ENCODE measurements at regions not wholly inside any gene's neighbourhood (a gene's known extent, or its start where the extent isn't known, plus 50 kb on each side); places are given as distances from the start of the nearest gene placed in this dataset.

- TF ChIP-seq CTCF (conservative IDR thresholded peaks at IDR 0.05; ENCODE audit: low read depth, low read length) (no peak), POLR2A (IDR thresholded peaks at IDR 0.05; ENCODE audit: low read depth, low read length) (no peak), MXI1 (IDR thresholded peaks at IDR 0.05; ENCODE audit: borderline replicate concordance, low read depth, low read length) (no peak), RFX5 (IDR thresholded peaks at IDR 0.05; ENCODE audit: low read depth, low read length) (no peak), SMC3 (IDR thresholded peaks at IDR 0.05; ENCODE audit: low read depth, low read length) (no peak), RAD21 (IDR thresholded peaks at IDR 0.05; ENCODE audit: low read length) (no peak), NFE2L2 (IDR thresholded peaks at IDR 0.05; ENCODE audit: low read depth, low read length) (no peak), MAZ (IDR thresholded peaks at IDR 0.05; ENCODE audit: borderline replicate concordance, low read depth, low read length) (no peak), CEBPB (IDR thresholded peaks at IDR 0.05; ENCODE audit: low read depth, low read length) (no peak), CHD1 (IDR thresholded peaks at IDR 0.05; ENCODE audit: low read depth, low read length) (no peak), ELK1 (IDR thresholded peaks at IDR 0.05; ENCODE audit: borderline replicate concordance, low read depth, low read length) (no peak), BHLHE40 (IDR thresholded peaks at IDR 0.05; ENCODE audit: low read depth, low read length) (no peak), USF2 (IDR thresholded peaks at IDR 0.05; ENCODE audit: low read depth, low read length) (no peak), MAFK (IDR thresholded peaks at IDR 0.05; ENCODE audit: low read depth, low read length) (no peak)
Observed at GRCh38 chr7:94253686-94254085, 141.0 kb upstream of the COL1A2 start.

Measured in IMR-90 (cell line).